HG02678 (cell line): ENCODE measurements at regions not wholly inside any gene's neighbourhood (a gene's known extent, or its start where the extent isn't known, plus 50 kb on each side); places are given as distances from the start of the nearest gene placed in this dataset.
A peak's percentile ranks its signal among the peaks of the same experiment; 100 is the strongest.

Source experiments
- ATAC-seq: cut with Tn5 transposase; IDR thresholded peaks from one replicate; pipeline ENCODE4 v1.9.1; 2021; ENCODE audit warnings: mild to moderate bottlenecking, moderate library complexity; ENCODE audit not compliant: unreplicated experiment

DNA sequence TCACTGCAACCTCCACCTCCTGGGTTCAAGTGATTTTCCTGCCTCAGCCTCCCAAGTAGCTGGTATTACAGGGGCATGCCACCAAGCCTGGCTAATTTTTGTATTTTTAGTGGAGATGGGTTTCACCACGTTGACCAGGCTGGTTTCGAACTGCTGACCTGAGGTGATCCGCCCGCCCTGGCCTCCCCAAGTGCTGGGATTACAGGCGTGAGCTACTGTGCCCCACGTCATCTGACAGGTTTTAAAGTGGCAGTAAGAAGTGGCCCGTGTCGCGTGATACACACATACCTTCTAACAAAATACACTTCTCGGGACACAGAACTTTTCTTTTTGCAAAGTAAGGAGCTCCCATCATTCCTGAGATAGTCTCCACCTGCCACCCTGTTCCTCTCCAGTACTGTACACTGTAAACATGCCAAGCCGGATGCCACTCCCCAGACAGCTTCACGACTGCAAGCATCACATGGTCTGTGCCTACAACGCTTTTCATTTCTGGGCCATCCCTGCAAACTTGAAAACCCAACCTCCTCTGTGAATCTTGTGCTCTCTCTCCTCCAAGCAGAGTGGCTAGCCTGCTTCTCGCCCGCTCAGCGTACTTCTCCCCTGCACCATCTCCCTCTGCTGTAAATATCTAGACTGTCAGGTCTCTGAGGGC lies 256.3 kb upstream of the KLF14 start:
- ATAC-seq, result no peak

DNA sequence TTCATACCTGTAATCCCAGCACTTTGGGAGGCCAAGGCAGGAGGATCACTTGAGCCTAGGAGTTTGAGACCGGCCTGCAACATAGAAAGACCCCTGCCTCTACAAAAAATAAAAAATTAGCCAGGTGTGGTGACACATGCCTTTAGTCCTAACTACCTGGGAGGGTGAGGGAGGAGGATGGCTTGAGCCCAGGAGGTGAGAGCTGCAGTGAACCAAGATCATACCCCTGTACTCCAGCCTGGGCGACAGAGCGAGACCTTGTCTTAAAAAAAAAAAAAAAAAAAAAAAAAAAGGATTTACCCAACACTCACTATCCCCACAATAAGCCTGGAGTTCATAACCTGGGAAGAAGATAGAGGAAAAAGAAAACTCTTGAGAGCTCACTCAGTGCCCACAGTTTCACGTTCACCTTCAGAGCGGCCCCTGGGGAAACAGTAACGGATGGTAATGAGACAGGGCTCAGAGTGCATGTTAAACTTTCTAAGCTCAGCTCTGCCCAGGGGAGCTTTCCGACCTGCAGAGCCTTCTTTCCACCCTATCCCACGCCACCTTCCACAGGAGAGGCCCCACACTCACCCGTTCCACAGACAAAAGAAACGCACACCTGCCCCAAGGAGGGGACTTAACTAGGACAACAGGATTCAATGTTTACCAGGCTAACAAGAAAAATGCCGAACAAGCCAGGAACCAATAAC lies 259.8 kb upstream of the KLF14 start:
- peak; percentile 60 for ATAC-seq

DNA sequence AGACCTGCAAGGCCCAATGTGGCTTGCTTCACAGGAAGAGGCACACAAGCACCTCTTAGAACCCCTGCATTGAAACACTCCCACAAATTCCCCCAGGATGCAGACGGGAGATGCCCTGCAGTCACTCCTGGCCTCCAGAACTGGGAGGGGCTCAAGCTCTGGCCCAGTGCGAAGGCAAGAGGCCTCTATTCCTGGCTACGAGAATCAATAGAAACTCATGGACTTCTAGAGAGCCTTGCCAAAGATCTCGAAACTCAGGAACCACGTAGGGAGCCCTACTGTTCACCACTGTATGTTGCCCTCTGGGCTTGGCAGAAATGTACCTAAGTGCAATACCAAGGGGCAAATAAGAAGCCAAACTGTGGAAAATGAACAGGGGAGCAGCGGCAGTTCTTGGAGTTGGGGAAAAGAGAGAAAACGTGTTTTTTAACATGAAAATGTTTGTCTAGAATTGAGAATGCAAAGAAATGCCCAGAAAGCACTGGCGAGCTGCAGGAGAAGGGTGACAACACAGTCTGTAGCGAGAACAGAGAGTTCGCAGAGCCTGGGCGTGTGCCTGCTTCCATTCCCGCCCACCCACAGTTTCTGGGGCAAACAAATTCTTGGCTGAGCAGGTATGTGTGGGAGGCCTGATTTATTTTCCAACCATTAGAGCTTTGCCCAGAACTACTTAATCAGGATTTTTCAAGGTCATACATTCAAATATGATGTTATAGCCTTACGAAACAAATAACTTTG lies 260.5 kb upstream of the KLF14 start:
- ATAC-seq, result peak; percentile 17

DNA sequence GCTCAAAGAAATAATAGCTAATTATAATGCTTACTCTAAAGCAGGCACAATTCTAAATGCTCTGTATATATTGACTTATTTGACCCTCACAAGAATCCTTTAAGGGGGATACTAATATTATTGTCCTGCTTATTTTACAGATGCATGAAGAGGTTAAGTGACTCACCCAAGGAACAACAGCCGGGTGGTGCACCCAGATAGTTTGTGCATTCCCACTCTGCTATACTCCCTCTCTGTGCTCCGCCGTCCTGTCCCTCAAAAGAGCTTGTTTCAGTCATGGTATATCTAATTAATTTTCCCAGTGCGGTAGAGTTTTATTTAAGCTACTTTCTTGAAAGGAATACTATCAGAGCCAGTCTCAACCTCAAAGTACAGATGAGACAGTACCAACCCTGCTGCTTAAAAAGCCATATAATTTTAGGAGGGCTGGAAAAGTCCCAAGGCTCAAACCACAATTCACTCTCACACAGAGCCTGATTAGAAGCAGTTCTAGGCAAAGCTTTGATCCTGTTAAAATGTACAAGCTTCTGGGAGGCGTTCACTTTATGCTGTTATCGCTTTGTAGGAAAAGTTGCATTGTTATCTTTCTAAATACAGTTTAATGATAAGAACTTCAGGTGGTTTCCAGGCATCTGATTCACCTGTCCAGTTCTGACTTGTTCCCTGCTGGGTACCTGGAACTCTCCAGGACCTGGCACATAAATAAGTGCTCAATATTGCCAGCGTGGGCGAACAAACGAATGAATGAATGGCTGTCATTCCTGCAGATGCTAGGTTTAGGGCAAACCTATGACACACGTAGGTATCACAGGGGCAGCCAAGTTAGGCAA lies 261.5 kb upstream of the KLF14 start:
- ATAC-seq, result no peak

- ATAC-seq, result no peak
These were observed 262.3 kb upstream of the KLF14 start for GRCh38 chr7:130996205-130996832.

DNA sequence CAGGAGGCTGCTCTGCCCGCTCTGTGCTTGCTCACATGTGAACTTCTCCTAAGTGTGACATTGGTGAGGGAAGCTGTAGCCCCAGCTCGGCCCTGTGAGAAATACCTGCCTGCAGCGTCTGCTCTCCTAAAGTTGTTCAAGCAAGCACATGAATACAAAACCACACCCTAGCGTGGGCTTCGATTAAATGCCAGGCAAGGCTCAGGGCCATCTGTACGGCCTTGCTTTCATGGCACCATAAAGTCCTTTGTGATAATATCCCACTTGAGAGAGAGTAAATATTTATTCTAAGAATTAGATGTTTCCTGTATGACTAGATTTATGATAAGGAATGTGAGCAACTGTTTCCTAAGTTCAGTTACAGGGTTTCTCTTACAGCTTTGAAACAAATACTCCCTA lies 262.8 kb upstream of the KLF14 start:
- no peak for ATAC-seq

DNA sequence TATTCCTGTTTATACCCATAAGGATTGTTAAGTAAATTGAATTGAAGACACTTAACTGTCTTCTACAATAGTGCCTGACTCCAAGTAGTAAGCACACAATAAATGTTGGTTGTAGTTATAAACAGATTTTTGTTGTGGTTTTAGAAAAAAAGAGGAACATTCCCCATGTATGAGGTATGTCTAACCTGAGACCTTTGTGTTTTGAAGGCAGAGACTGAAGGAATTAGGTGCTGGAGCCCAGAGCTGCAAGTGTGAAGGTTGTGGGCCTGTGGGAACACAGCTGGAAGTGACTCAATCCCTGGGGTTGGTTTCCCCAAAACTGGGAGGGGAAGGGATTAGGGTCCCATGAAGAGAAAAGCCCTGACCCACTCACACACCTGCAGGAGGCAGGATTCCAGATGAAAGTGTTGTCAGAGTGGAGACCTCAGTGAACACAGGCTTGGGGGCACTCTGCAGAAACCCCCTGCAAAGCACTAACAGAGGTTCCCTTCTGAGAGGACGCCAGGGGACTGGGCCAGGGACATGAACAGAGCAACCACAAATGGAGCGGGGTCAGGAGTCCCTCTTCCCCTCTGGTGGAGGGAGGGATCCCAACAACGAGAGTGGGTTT lies 265.1 kb upstream of the KLF14 start:
- no peak for ATAC-seq

DNA sequence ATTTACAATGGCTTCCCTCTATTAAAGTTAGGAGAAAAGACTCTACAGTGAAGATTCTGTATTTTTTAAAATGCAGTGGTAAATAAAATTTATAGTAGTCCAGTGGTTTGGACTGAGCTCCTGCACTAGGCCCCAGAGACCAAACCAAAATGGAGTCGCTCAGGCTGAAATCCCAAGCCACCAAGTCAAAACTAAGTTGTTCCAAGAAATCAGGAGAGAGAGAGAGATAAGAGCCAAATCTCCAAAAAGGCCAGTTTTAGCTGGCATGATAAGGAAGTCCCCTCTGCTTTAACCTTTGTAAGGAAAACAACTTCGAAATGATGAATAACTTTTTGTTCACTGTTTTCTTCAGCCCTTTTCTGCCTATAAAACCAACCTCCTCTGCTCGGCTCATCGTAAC lies 265.9 kb upstream of the KLF14 start:
- no peak for ATAC-seq

GRCh38 chr7:131000389-131000788 lies 266.4 kb upstream of the KLF14 start:
- no peak for ATAC-seq

DNA sequence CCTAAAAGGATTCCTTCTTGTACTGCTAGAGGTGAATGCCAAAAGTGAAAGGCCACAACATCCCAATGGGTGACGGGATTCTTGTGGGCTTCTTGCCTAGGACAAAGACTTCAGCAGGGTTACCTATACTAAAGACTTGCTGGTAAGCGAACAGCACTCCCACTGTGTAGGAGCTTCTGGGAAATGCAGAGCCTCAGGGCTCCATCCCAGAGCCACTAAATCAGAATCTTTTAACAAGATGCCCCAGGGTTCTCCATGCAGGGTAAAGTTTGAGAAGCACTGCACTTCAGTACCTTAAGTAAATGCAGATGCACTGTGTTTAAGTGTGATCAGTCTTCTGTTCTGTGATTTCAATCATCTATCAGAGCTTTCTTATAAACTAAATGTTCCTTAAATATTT lies 266.9 kb upstream of the KLF14 start:
- ATAC-seq, result no peak

GRCh38 chr7:131002600-131002999 lies 268.6 kb upstream of the KLF14 start:
- no peak for ATAC-seq

DNA sequence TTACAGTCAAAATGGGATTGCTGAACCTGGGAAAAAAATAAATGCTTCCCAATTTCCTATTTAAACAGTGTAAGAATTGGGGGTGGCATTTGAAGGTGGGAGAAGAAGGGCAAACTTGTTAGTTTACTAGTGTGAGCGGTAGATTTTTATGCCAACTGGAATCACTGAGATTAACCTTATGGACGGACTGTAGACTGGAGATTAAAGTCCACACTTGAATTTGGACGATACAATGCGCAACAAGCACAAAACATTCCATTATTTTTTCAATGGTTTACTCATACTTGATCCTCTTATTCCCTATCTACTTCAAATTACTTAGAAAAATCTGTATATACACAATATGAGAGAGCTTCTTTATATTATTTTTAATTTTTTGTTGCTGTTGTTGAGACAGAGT lies 269.6 kb upstream of the KLF14 start:
- ATAC-seq, result no peak

DNA sequence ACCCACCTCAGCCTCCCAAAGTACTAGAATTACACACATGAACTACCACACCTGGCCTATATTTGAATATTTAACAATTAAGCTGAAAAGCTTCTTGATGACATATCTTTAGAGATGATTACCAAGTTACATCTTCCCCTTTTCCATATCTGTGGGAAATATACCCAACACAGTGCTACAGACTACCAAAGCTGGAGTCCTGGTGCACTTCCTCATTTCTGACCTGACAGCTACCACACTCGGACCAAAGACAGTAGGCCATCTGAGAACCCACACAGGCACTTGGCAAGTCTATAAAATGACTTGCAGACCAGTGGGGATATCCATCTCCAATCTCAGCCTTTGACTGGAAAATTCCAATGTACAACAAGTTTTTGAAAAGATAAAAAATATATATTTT lies 270.4 kb upstream of the KLF14 start:
- ATAC-seq, result no peak

DNA sequence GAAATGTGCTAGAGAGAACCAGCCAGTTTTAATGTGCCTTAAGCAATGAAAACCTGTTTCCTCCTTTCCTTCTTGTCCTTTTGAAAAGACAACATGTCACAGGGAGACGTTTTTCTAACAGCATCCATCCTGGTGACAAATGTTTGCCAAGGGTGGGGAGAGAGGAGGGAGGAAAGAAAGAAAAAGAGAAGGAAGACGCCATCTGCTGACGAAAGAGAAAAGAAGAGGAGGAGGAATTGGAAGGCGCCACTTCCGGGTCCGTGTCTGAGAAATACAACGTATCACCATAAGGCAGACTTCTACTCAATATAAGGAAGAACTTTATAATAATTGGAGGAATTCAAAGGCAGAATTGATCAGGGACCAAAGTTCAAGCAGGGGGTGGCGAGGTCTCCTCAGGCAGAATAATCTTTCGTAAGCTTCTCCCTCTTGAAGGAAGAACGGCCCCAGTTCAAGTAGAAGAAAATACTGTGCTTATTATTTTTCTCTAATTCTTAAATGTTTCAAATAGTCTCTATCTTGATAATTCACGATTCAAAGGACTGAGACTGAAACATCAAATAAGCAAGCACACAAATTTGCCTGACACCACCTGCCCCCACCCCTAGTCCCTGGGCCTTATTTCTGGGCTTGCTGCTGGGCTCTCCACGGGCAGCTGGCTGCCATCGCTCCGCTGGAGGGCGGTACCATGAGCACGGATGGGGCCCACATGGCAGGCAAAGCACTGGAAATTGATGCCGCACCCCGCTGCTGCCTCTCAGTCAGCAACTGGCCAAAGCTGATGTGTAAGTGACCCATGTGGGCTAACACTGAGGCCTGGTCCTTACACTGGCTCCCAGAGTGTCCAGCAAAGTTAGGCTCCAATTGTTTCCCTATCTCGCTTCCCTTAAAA lies 273.7 kb upstream of the KLF14 start:
- peak; percentile 42 for ATAC-seq

- no peak for ATAC-seq
These were observed 275.1 kb upstream of the KLF14 start for GRCh38 chr7:131008840-131009711.

- no peak for ATAC-seq
These were observed 276.2 kb upstream of the KLF14 start for GRCh38 chr7:131010029-131010716.

GRCh38 chr7:131010717-131011431 lies 276.9 kb upstream of the KLF14 start:
- ATAC-seq, result no peak
